CD4-positive, alpha-beta T cell (primary cell): ENCODE measurements at regions not wholly inside any gene's neighbourhood (a gene's known extent, or its start where the extent isn't known, plus 50 kb on each side); places are given as distances from the start of the nearest gene placed in this dataset.

Experiments
- ATAC-seq: fragments of 200-7000 bp; cut with Tn5 transposase; one replicate; pipeline ENCODE4 v1.10.0; 2022; ENCODE audit warnings: mild to moderate bottlenecking; ENCODE audit not compliant: poor library complexity
- CTCF ChIA-PET: fragments of 350-600 bp; sonication (Branson Sonifier 250); formaldehyde crosslinking; loops from one replicate; lab custom pipeline; 2021; ENCODE audit warnings: antibody characterized with exemption, inconsistent platforms; lab: Charles Lee
- POLR2A ChIA-PET: fragments of 350-600 bp; sonication (Branson Sonifier 250); formaldehyde crosslinking; loops from one replicate; lab custom pipeline; 2021; ENCODE audit warnings: antibody characterized with exemption, inconsistent platforms; lab: Charles Lee
- DNase-seq, 14 experiments: peaks; one replicate each; pipeline ENCODE4 v3.0.0-alpha.2; 2013 to 2020; ENCODE audit warnings: mixed read lengths in 2 of 14
- H3K27ac ChIP-seq, 2 donors: one replicate each; pipeline versions ENCODE4 v1.5.1 to v1.7.0; 2013; ENCODE audit warnings: low read length in 2 of 2, low read depth in 1 of 2, mild to moderate bottlenecking in 1 of 2
- H3K27me3 ChIP-seq, 2 experiments: 1 replicate in 1 of 2; 2 replicates in 1 of 2; pipeline versions ENCODE4 v1.6.1 to v1.7.0; 2013; ENCODE audit warnings: low read length in 2 of 2, control low read depth in 1 of 2, mild to moderate bottlenecking in 1 of 2, moderate library complexity in 1 of 2; ENCODE audit not compliant: insufficient read depth in 2 of 2, control insufficient read depth in 1 of 2
- H3K36me3 ChIP-seq: one replicate; pipeline ENCODE4 v1.6.1; 2013; ENCODE audit warnings: low read length, control low read depth; ENCODE audit not compliant: insufficient read depth
- H3K4me1 ChIP-seq: one replicate; pipeline ENCODE4 v1.6.1; 2013; ENCODE audit warnings: low read length, control low read depth; ENCODE audit not compliant: insufficient read depth
- H3K4me3 ChIP-seq: one replicate; pipeline ENCODE4 v1.5.1; 2013; ENCODE audit warnings: mild to moderate bottlenecking, low read length, moderate library complexity
- H3K9me3 ChIP-seq, 2 experiments: 1 replicate in 1 of 2; 2 replicates in 1 of 2; pipeline versions ENCODE4 v1.6.1 to v1.7.0; 2013; ENCODE audit warnings: low read length in 2 of 2, mild to moderate bottlenecking in 2 of 2, control low read depth in 1 of 2, moderate library complexity in 1 of 2; ENCODE audit not compliant: control insufficient read depth in 1 of 2, insufficient read depth in 1 of 2
- H3K27ac Mint-ChIP-seq: one replicate; pipeline ENCODE4 v1.8.0; 2020; ENCODE audit warnings: mixed read lengths
- H3K27me3 Mint-ChIP-seq: one replicate; pipeline ENCODE4 v1.8.0; 2021; ENCODE audit warnings: mixed read lengths
- H3K36me3 Mint-ChIP-seq: one replicate; pipeline ENCODE4 v1.8.0; 2021; ENCODE audit warnings: low read depth, mixed read lengths
- H3K4me1 Mint-ChIP-seq: one replicate; pipeline ENCODE4 v1.8.0; 2021; ENCODE audit warnings: low read depth, mixed read lengths
- H3K4me3 Mint-ChIP-seq: one replicate; pipeline ENCODE4 v1.8.0; 2020; ENCODE audit warnings: mild to moderate bottlenecking, mixed read lengths
- H3K9me3 Mint-ChIP-seq: one replicate; pipeline ENCODE4 v1.8.0; 2020; ENCODE audit warnings: mixed read lengths
- CTCF ChIP-seq: fragments of 200-600 bp; IDR thresholded peaks from one replicate; pipeline ENCODE4 v1.8.0; 2022; ENCODE audit warnings: antibody characterized with exemption, mild to moderate bottlenecking
- intact Hi-C, 2 experiments: fragments of 100-400 bp; cut with DNase I in 1 of 2; cut with micrococcal nuclease in 1 of 2; formaldehyde crosslinking; loops; one replicate each; pipeline versions ENCODE4 v1.15.1 to v1.9.0; 2023 to 2025; cut with DNase I, micrococcal nuclease

GRCh38 chr20:21944227-21944626 is 238.8 kb downstream of the PAX1 start:
- no peak for DNase-seq
- Histone ChIP-seq H3K27me3 (no peaks in the 10 kb centered on the region), H3K27ac (no peak overlapping the region), H3K4me3 (no peak overlapping the region), H3K4me1 (no peaks in the 10 kb centered on the region), H3K36me3 (no peaks in the 10 kb centered on the region), H3K9me3 (peaks cover 0 to 9% of the 10 kb centered on the region in 2 experiments)
- no peaks in the 10 kb centered on the region for H3K27me3 Mint-ChIP-seq
- H3K4me1 Mint-ChIP-seq: no peaks in the 10 kb centered on the region
- intact Hi-C loops: no loop called here
- H3K36me3 Mint-ChIP-seq: no peaks in the 10 kb centered on the region
- POLR2A ChIA-PET: no interaction called here
- peaks cover 16% of the 10 kb centered on the region for H3K9me3 Mint-ChIP-seq
- ATAC-seq: no peak
- no peak overlapping the region for H3K27ac Mint-ChIP-seq
- TF ChIP-seq CTCF: no peak
- no peak overlapping the region for H3K4me3 Mint-ChIP-seq
- CTCF ChIA-PET: no interaction called here

- H3K36me3 Mint-ChIP-seq: no peaks in the 10 kb centered on the region
- H3K27me3 ChIP-seq: no peaks in the 10 kb centered on the region
- H3K9me3 Mint-ChIP-seq: peaks cover 11% of the 10 kb centered on the region
- peaks cover 0 to 9% of the 10 kb centered on the region in 2 experiments for H3K9me3 ChIP-seq
- TF ChIP-seq CTCF: no peak
- CTCF ChIA-PET: no interaction called here
- H3K4me1 ChIP-seq: no peaks in the 10 kb centered on the region
- H3K27ac Mint-ChIP-seq: no peak overlapping the region
- H3K4me3 ChIP-seq: no peak overlapping the region
- POLR2A ChIA-PET: no interaction called here
- ATAC-seq: no peak
- H3K27me3 Mint-ChIP-seq: no peaks in the 10 kb centered on the region
- H3K4me3 Mint-ChIP-seq: no peak overlapping the region
- no peaks in the 10 kb centered on the region for H3K36me3 ChIP-seq
- no peak overlapping the region for H3K27ac ChIP-seq
- H3K4me1 Mint-ChIP-seq: no peaks in the 10 kb centered on the region
- intact Hi-C loops: no loop called here
- DNase-seq: no peak
Measured at GRCh38 chr20:21941941-21942805, 236.7 kb downstream of the PAX1 start.

- POLR2A ChIA-PET: no interaction called here
- CTCF ChIA-PET: no interaction called here
- no peaks in the 10 kb centered on the region for H3K4me1 Mint-ChIP-seq
- Histone ChIP-seq H3K9me3 (peaks cover 0 to 5% of the 10 kb centered on the region in 2 experiments), H3K36me3 (no peaks in the 10 kb centered on the region), H3K27ac (no peak overlapping the region), H3K27me3 (no peaks in the 10 kb centered on the region), H3K4me3 (no peak overlapping the region), H3K4me1 (no peaks in the 10 kb centered on the region)
- no peak for TF ChIP-seq CTCF
- no peak for DNase-seq
- no peak for ATAC-seq
- H3K9me3 Mint-ChIP-seq: peaks cover 5% of the 10 kb centered on the region
- intact Hi-C loops: no loop called here
- no peak overlapping the region for H3K27ac Mint-ChIP-seq
- H3K27me3 Mint-ChIP-seq: no peaks in the 10 kb centered on the region
- no peaks in the 10 kb centered on the region for H3K36me3 Mint-ChIP-seq
- H3K4me3 Mint-ChIP-seq: no peak overlapping the region
Measured at GRCh38 chr20:21936720-21937380, 231.4 kb downstream of the PAX1 start.
